ENCODE measurements at regions not wholly inside any gene's neighbourhood (a gene's known extent, or its start where the extent isn't known, plus 50 kb on each side); places are given as distances from the start of the nearest gene placed in this dataset.

DNA sequence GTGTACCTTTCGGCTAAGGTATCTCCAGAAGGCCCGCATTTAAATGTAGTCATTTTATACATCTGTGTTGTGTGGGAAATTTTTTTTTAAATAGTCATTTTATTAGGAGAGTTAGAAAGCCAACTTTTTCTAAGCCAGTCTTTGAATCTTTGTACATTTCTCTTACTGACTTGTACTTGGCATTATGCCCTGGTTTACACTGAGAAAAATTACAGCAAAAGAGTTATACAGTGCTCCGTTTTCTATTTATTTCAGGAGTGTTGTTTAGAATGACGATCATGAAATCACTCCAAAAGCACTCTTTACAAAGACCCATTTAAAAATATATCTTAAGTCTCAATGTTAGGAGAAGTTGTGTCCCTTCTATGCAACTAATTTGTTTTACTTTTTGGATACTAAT is 91.8 kb downstream of the CYB561 start:
- 96% methylated on average over 4 of the region's 4 CpGs for WGBS (ENCODE audit: low lambda C conversion rate)
- peaks cover 32 to 53% of the 10 kb centered on the region in 2 experiments for H3K4me1 ChIP-seq (ENCODE audit: control insufficient read depth in 1 of 2, insufficient read depth in 2 of 2, low read depth in 1 of 2, low read length in 1 of 2)
- POLR2A ChIA-PET: no interaction called here

DNA sequence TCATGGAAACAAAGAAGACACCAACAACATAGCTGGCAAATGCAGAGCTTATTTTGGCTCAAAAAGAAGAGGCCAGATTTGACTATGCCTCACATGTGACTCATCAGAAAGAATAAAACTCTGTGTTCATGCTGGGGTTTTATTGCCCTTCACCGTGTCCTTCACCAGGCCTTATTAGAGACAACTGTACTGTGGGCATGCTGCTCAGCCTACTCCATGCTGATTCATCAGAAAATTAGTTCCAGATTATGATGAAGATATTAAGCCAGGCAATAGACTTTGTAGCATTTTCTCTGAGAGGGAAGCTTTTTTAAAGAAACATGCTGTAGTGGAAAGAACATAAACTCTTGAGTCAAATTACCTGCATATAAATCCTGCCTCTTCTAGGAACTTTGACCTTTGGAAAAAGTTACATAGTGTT is 89.8 kb downstream of the CYB561 start:
- Histone ChIP-seq H4K20me1 (ENCODE audit: insufficient read depth) (no peaks in the 10 kb centered on the region), H3K9ac (peak overlapping the region; percentile 67; the same call in 1 of the 2 replicates), H3K27ac (ENCODE audit: low read depth in 2 of 2, low read length in 1 of 2) (peak overlapping the region; percentile 92 to 97), H3F3A (replicated peaks; ENCODE audit: insufficient read depth) (peaks cover 56% of the 10 kb centered on the region), H3K36me3 (replicated peaks in 1 of 2; ENCODE audit: control insufficient read depth in 1 of 2, insufficient read depth in 2 of 2, low read length in 1 of 2) (peaks cover 37 to 40% of the 10 kb centered on the region in 2 experiments), H3K9me2 (no peaks in the 10 kb centered on the region), H3K9me3 (no peaks in the 10 kb centered on the region), H3K4me3 (ENCODE audit: low read depth in 2 of 2, low read length in 1 of 2) (no peak overlapping the region), H3K4me2 (peak overlapping the region; percentile 62), H3K27me3 (ENCODE audit: insufficient read depth) (no peaks in the 10 kb centered on the region), H2AFZ (ENCODE audit: low read depth) (no peak overlapping the region), H3K79me2 (ENCODE audit: insufficient read depth) (peaks cover 30% of the 10 kb centered on the region), H3K4me1 (ENCODE audit: control insufficient read depth in 1 of 2, insufficient read depth in 2 of 2, low read depth in 1 of 2, low read length in 1 of 2) (peaks cover 34 to 53% of the 10 kb centered on the region in 2 experiments)
- POLR2A ChIA-PET: no interaction called here
- CTCF ChIA-PET: interaction anchor here (0.9 to 1.9 kb wide), 3 partner anchors 9 to 69 kb away, joined by 3 to 8 read pairs (median 3); no protein-coding TSS in a partner anchor
- 5% methylated on average over 1 of the region's 1 CpG for WGBS (ENCODE audit: low lambda C conversion rate)
- DNase-seq: no peak
- TF ChIP-seq POLR2AphosphoS5 (IDR thresholded peaks at IDR 0.05; ENCODE audit: low read depth, low read length) (peak; percentile 87; the same call in 1 of the 2 replicates), RXRA (IDR thresholded peaks at IDR 0.05; ENCODE audit: borderline replicate concordance, low read depth) (peak; percentile 94), TCF12 (IDR thresholded peaks at IDR 0.05) (peak; percentile 100), SIN3A (IDR thresholded peaks at IDR 0.05; ENCODE audit: borderline replicate concordance, low read depth, low read length) (peak; percentile 25; the same call in 1 of the 2 replicates), RFX5 (IDR thresholded peaks at IDR 0.05; ENCODE audit: low read length) (no peak; the same call in 1 of the 2 replicates), PBX3 (IDR thresholded peaks at IDR 0.05) (peak; percentile 89), SMC3 (IDR thresholded peaks at IDR 0.05; ENCODE audit: low read depth, low read length) (peak; percentile 10; the same call in 1 of the 2 replicates), MXI1 (IDR thresholded peaks at IDR 0.05; ENCODE audit: low read depth, low read length) (peak; percentile 30; the same call in 1 of the 2 replicates), CTCF (IDR thresholded peaks at IDR 0.05) (no peak), EZH2phosphoT487 (IDR thresholded peaks at IDR 0.05; ENCODE audit: borderline replicate concordance, low read depth) (no peak), ELF1 (IDR thresholded peaks at IDR 0.05) (0 out of 2 replicates have a peak, but pooled peaks have one; percentile 21), TEAD4 (IDR thresholded peaks at IDR 0.05; ENCODE audit: borderline replicate concordance, insufficient read depth) (peak; percentile 89), NFIC (IDR thresholded peaks at IDR 0.05; ENCODE audit: borderline replicate concordance) (peak; percentile 99), RCOR1 (IDR thresholded peaks at IDR 0.05; ENCODE audit: low read length) (peak; percentile 55; the same call in 1 of the 2 replicates), GATA2 (CRISPR knock-in tag; IDR thresholded peaks at IDR 0.05) (no peak), YY1 (IDR thresholded peaks at IDR 0.05; ENCODE audit: low read depth) (no peak), FOXM1 (IDR thresholded peaks at IDR 0.05; ENCODE audit: low read depth) (peak; percentile 85)
- TF ChIP-seq, protein P1, sequence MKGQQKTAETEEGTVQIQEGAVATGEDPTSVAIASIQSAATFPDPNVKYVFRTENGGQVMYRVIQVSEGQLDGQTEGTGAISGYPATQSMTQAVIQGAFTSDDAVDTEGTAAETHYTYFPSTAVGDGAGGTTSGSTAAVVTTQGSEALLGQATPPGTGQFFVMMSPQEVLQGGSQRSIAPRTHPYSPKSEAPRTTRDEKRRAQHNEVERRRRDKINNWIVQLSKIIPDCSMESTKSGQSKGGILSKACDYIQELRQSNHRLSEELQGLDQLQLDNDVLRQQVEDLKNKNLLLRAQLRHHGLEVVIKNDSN (IDR thresholded peaks at IDR 0.05; ENCODE audit: borderline replicate concordance, low read depth): peak; percentile 70

More for the DNA sequence above, 91.8 kb downstream of the CYB561 start:
- Histone ChIP-seq H3K4me3 (ENCODE audit: low read depth in 2 of 2, low read length in 1 of 2) (no peak overlapping the region), H3K9me2 (no peaks in the 10 kb centered on the region), H3K27me3 (ENCODE audit: insufficient read depth) (no peaks in the 10 kb centered on the region), H2AFZ (ENCODE audit: low read depth) (no peak overlapping the region), H3K79me2 (ENCODE audit: insufficient read depth) (peaks cover 20% of the 10 kb centered on the region), H3K27ac (ENCODE audit: low read depth in 2 of 2, low read length in 1 of 2) (peak overlapping the region; percentile 92 to 97), H3K36me3 (replicated peaks in 1 of 2; ENCODE audit: control insufficient read depth in 1 of 2, insufficient read depth in 2 of 2, low read length in 1 of 2) (peaks cover 30 to 48% of the 10 kb centered on the region in 2 experiments), H3K9ac (no peak overlapping the region), H3K4me2 (no peak overlapping the region), H3K9me3 (no peaks in the 10 kb centered on the region), H4K20me1 (ENCODE audit: insufficient read depth) (no peaks in the 10 kb centered on the region), H3F3A (replicated peaks; ENCODE audit: insufficient read depth) (peaks cover 61% of the 10 kb centered on the region)
- TF ChIP-seq TCF12 (IDR thresholded peaks at IDR 0.05): no peak
- 0 out of 2 replicates have a peak, but pooled peaks have one; percentile 17 for TF ChIP-seq PBX3 (IDR thresholded peaks at IDR 0.05)
- no peak for TF ChIP-seq SMC3 (IDR thresholded peaks at IDR 0.05; ENCODE audit: low read depth, low read length)
- no peak for TF ChIP-seq MAX (IDR thresholded peaks at IDR 0.05; ENCODE audit: low read depth)
- TF ChIP-seq NFIC (IDR thresholded peaks at IDR 0.05; ENCODE audit: borderline replicate concordance): peak; percentile 5; the same call in 1 of the 2 replicates
- no peak for TF ChIP-seq EZH2phosphoT487 (IDR thresholded peaks at IDR 0.05; ENCODE audit: borderline replicate concordance, low read depth)
- TF ChIP-seq FOSL2 (IDR thresholded peaks at IDR 0.05; ENCODE audit: borderline replicate concordance, low read depth): no peak
- CTCF ChIA-PET: interaction anchor here (0.6 to 1.8 kb wide), 4 partner anchors 9 to 164 kb away, joined by 3 to 6 read pairs (median 4); no protein-coding TSS in a partner anchor
- no peak for DNase-seq
